ENCODE measurements at regions not wholly inside any gene's neighbourhood (a gene's known extent, or its start where the extent isn't known, plus 50 kb on each side); places are given as distances from the start of the nearest gene placed in this dataset.
"Not testable (repeated sequence)": the region's sequence is repeated elsewhere in the genome, so short reads cannot be mapped to it uniquely, and the experiment has no call there.

DNA sequence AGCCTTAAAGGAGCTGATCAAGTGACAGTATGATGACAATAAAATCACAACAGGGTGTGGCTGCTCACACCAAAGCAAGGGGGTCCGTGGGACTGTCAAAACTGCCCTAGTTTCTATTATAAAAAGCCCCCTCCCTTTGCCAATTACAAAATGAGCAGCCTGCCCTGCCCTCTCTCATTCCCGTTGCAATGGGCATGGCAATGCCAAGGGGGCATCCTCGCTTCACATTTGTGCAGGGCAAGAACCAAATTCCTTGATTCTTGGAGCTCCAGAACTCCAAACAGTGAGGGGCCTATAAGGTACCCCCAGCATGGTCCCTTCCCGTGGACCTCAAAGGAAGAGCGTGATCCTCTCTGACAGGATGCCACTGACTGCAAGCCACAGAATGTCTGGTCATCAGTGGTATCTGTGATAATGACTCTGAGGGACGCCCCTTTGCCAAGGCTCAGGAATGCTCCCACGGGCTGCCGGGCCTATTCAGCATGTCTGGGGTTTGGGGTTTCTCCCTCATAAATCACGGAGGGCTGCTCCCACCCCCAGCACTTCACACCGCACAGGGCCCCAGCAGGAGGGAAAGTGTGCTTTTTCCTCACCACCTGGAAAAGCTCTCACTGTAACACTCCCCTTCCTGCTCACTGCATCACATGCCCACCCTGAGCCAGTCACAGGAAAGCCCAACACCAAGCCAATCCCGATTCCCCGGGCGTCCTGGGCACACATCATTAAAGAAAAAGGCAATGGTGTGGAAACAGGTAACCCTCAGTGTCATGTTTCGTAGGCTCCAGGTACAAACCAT lies 105.1 kb upstream of the TRPM1 start:
- TF ChIP-seq POLR2A (IDR thresholded peaks at IDR 0.05), result no peak
- TF ChIP-seq EP300 (IDR thresholded peaks at IDR 0.05), result no peak
- TF ChIP-seq, protein P1, sequence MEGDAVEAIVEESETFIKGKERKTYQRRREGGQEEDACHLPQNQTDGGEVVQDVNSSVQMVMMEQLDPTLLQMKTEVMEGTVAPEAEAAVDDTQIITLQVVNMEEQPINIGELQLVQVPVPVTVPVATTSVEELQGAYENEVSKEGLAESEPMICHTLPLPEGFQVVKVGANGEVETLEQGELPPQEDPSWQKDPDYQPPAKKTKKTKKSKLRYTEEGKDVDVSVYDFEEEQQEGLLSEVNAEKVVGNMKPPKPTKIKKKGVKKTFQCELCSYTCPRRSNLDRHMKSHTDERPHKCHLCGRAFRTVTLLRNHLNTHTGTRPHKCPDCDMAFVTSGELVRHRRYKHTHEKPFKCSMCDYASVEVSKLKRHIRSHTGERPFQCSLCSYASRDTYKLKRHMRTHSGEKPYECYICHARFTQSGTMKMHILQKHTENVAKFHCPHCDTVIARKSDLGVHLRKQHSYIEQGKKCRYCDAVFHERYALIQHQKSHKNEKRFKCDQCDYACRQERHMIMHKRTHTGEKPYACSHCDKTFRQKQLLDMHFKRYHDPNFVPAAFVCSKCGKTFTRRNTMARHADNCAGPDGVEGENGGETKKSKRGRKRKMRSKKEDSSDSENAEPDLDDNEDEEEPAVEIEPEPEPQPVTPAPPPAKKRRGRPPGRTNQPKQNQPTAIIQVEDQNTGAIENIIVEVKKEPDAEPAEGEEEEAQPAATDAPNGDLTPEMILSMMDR (IDR thresholded peaks at IDR 0.05), result no peak
- TF ChIP-seq POLR2AphosphoS5 (IDR thresholded peaks at IDR 0.05), result no peak
- DNase-seq, result no peak
- no peaks in the 10 kb centered on the region for H3K27me3 ChIP-seq
- H3K4me3 ChIP-seq, result no peak overlapping the region
- H3K36me3 ChIP-seq, result no peaks in the 10 kb centered on the region
- 80 to 82% methylated on average over 14 of the region's 14 CpGs for WGBS, 2 donors
- intact Hi-C loops (cut with DNase I), result loop anchor here (10.0 kb wide), 1 partner anchor 82 kb away; no protein-coding TSS in a partner anchor
- H3K27ac ChIP-seq, result no peak overlapping the region
- peaks cover 0 to 24% (median 2%) of the 10 kb centered on the region in 4 donors for H3K4me1 ChIP-seq
- peaks cover 0 to 4% (median 0%) of the 10 kb centered on the region in 4 donors for H3K9me3 ChIP-seq

DNA sequence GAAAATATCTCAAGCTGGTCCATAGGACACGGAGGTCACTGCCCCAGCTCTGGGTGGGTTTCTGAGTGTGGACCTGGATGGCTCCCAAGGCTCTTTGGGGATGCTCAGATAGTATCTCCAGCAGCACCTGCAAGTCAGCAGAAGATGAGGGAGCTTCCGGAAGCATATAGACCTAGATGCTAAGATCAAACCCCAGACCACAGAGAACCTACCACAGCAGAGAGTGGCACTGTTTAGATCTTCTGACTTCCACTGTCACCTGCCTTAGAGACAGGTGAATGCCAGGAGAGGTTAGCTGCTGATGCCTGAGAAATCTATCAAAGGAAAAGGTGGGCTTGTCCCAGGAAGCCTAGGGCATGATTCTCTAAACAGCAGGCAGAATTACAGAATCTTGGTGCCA lies 105.7 kb upstream of the TRPM1 start:
- peaks cover 0 to 4% (median 0%) of the 10 kb centered on the region in 4 donors for H3K9me3 ChIP-seq
- no peaks in the 10 kb centered on the region for H3K27me3 ChIP-seq
- DNase-seq, result no peak
- H3K36me3 ChIP-seq, result no peaks in the 10 kb centered on the region
- TF ChIP-seq POLR2AphosphoS5 (IDR thresholded peaks at IDR 0.05), result no peak
- no peak for TF ChIP-seq POLR2A (IDR thresholded peaks at IDR 0.05)
- no peak for TF ChIP-seq EP300 (IDR thresholded peaks at IDR 0.05)
- TF ChIP-seq, protein P1 (IDR thresholded peaks at IDR 0.05), result no peak
- no peak overlapping the region for H3K4me3 ChIP-seq
- WGBS, 2 donors, result 84 to 90% methylated on average over 2 of the region's 2 CpGs
- H3K27ac ChIP-seq, result no peak overlapping the region
- peaks cover 0 to 25% (median 2%) of the 10 kb centered on the region in 4 donors for H3K4me1 ChIP-seq
- intact Hi-C loops (cut with DNase I), result loop anchor here (10.0 kb wide), 1 partner anchor 82 kb away; no protein-coding TSS in a partner anchor

DNA sequence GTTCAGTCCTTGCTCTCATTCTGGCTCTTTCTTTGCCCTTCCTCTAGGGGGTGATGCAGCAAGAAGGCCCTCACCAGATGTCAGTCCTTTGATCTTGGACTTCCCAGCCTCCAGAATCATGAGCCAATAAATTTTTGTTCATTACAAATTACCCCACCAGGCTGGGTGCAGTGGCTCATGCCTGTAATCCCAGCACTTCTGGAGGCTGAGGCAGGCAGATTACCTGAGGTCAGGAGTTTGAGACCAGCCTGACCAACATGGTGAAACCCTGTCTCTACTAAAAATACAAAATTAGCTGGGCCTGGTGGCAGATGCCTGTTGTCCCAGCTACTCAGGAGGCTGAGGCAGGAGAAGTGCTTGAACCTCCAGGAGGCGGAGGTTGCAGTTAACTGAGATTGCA lies 106.3 kb upstream of the TRPM1 start:
- H3K27me3 ChIP-seq, H3K27ac ChIP-seq, DNase-seq, H3K9me3 ChIP-seq, H3K4me3 ChIP-seq, H3K36me3 ChIP-seq: not testable (repeated sequence)
- 97 to 99% methylated on average over 1 of the region's 1 CpG for WGBS, 2 donors
- H3K4me1 ChIP-seq, result peaks cover 0 to 25% (median 3%) of the 10 kb centered on the region in 4 donors
- intact Hi-C loops (cut with DNase I), result loop anchor here (10.0 kb wide), 1 partner anchor 83 kb away; no protein-coding TSS in a partner anchor

DNA sequence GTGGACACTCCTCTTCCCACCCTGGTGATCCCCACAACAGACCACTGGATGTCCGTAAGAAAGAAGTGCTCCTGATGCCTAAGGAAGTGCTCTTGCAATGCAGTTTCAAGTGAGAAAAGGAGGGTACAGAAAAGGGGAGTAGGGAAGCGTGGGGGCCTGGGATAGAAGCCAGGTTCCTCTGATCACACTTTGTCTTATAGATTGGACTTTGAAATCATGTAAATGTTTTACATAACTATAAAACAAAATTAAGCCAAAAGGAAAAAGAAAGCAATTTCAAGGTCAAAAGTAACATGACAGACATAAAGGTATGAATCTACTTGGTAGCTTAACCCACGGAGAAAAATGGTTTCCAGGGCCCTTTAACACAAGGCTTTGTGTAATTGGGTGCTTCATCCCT lies 107.3 kb upstream of the TRPM1 start:
- Histone ChIP-seq H3K27ac (no peak overlapping the region), H3K27me3 (no peaks in the 10 kb centered on the region), H3K36me3 (no peaks in the 10 kb centered on the region), H3K4me1 (peaks cover 0 to 16% (median 2%) of the 10 kb centered on the region in 4 donors), H3K9me3 (peaks cover 0 to 4% (median 0%) of the 10 kb centered on the region in 4 donors), H3K4me3 (no peak overlapping the region)
- intact Hi-C loops (cut with DNase I), result loop anchor here (10.0 kb wide), 1 partner anchor 84 kb away; no protein-coding TSS in a partner anchor
- 34 to 71% methylated on average over 3 of the region's 3 CpGs for WGBS, 2 donors
- TF ChIP-seq EP300 (IDR thresholded peaks at IDR 0.05), result no peak
- TF ChIP-seq POLR2A (IDR thresholded peaks at IDR 0.05), result no peak
- TF ChIP-seq POLR2AphosphoS5 (IDR thresholded peaks at IDR 0.05), result no peak
- TF ChIP-seq, protein P1 (IDR thresholded peaks at IDR 0.05), result no peak
- no peak for DNase-seq

DNA sequence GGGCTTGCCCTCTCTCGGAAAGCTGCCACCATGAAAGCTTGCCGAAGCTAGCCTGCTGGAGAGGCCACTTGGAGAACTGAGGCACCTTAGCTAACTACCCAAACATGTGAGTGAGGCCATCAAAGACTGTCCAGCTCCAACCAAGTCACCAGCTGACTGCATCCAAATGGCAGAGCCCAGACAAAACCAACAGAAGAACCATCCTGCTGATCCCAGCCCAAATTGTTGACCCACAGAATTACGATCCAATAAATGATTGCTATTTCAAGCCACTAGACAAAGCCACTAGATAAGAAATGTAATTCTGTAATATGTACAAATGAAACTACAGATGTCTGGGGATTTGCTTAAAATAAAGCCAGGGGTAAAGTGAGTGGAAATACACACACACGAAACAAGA lies 109.8 kb upstream of the TRPM1 start:
- Histone ChIP-seq H3K9me3 (peaks cover 0 to 4% (median 0%) of the 10 kb centered on the region in 4 donors), H3K4me1 (peaks cover 0 to 21% (median 16%) of the 10 kb centered on the region in 4 donors), H3K27me3 (no peaks in the 10 kb centered on the region), H3K36me3 (no peaks in the 10 kb centered on the region), H3K27ac (no peak overlapping the region), H3K4me3 (no peak overlapping the region)
- DNase-seq, result no peak
- 97 to 98% methylated on average over 4 of the region's 4 CpGs for WGBS, 2 donors
- intact Hi-C loops (cut with DNase I), result no loop called here
- TF ChIP-seq EP300 (IDR thresholded peaks at IDR 0.05) (no peak), POLR2AphosphoS5 (IDR thresholded peaks at IDR 0.05) (no peak), POLR2A (IDR thresholded peaks at IDR 0.05) (no peak)
- TF ChIP-seq, protein P1 (IDR thresholded peaks at IDR 0.05), result no peak

All from sigmoid colon (tissue), 6 donors.